ENCODE measurements at regions not wholly inside any gene's neighbourhood (a gene's known extent, or its start where the extent isn't known, plus 50 kb on each side); places are given as distances from the start of the nearest gene placed in this dataset.

DNA sequence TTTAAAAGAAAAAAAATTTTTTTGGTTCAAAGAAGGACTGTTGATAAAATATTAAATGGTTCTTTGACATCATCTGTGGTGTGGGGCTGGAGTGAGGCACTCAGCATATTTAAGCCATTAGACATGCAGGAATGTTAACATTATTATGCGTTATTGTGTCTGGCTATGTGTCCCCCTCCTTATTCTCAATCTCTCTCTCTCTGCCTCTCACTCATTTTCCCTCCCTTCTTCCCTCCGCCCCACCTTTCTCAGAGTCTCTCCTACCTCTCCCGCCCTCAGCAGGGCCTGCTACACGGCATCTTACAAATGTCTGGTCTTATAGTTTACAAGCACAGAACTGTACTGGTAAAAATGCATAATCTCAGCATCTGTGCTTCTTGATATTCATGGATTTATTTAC lies 287.8 kb upstream of the TMEM161B start (continued):
- no peak for TF ChIP-seq GLIS3 (CRISPR knock-in tag; IDR thresholded peaks at IDR 0.05)
- TF ChIP-seq, protein P1, sequence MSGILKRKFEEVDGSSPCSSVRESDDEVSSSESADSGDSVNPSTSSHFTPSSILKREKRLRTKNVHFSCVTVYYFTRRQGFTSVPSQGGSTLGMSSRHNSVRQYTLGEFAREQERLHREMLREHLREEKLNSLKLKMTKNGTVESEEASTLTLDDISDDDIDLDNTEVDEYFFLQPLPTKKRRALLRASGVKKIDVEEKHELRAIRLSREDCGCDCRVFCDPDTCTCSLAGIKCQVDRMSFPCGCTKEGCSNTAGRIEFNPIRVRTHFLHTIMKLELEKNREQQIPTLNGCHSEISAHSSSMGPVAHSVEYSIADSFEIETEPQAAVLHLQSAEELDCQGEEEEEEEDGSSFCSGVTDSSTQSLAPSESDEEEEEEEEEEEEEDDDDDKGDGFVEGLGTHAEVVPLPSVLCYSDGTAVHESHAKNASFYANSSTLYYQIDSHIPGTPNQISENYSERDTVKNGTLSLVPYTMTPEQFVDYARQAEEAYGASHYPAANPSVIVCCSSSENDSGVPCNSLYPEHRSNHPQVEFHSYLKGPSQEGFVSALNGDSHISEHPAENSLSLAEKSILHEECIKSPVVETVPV (CRISPR knock-in tag; IDR thresholded peaks at IDR 0.05), result no peak
- TF ChIP-seq ZNF8 (CRISPR knock-in tag; IDR thresholded peaks at IDR 0.05), result no peak
- TF ChIP-seq ZFP3 (CRISPR knock-in tag; IDR thresholded peaks at IDR 0.05), result no peak
- TF ChIP-seq ESRRG (CRISPR knock-in tag; IDR thresholded peaks at IDR 0.05), result no peak
- TF ChIP-seq, protein P2, sequence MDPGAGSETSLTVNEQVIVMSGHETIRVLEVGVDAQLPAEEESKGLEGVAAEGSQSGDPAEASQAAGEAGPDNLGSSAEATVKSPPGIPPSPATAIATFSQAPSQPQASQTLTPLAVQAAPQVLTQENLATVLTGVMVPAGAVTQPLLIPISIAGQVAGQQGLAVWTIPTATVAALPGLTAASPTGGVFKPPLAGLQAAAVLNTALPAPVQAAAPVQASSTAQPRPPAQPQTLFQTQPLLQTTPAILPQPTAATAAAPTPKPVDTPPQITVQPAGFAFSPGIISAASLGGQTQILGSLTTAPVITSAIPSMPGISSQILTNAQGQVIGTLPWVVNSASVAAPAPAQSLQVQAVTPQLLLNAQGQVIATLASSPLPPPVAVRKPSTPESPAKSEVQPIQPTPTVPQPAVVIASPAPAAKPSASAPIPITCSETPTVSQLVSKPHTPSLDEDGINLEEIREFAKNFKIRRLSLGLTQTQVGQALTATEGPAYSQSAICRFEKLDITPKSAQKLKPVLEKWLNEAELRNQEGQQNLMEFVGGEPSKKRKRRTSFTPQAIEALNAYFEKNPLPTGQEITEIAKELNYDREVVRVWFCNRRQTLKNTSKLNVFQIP (CRISPR knock-in tag; IDR thresholded peaks at IDR 0.05; ENCODE audit: borderline replicate concordance, low read depth), result no peak

DNA sequence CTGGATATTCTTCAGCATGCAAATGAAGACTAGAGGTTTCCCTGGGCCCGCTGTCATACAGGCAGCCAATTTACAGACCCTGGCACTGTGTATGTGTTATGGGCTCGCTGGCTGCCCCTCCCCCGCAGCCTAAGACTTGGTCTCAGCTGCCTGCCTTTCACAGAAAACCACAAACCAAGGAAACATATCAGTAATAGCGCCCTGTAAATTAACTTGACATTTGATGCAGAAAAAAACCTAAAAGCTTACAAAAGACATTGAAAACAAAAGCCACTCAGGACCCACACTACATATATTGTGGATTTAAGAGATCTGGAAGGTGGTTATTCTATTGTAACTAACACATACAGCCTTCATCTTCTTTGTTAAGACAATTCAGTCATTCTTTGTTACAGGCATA lies 287.0 kb upstream of the TMEM161B start:
- no peak for ATAC-seq

DNA sequence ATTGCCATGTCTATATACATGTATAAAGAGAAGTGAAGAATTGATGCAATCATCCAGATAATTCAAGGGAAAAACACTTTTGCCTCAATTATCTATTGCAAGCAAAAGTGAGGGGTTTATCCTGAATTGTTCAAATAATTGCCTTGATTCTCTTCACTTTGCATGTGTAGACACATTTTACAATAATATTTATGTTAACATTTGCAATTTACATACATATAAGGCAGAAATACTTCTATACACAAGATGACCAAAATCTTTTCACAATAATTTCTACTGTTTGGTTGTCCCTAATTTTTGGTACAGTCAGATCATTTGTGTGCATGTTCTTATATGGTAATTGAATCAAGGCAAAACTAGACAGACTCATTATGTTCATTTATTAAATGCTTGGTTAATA lies 285.3 kb upstream of the TMEM161B start:
- ATAC-seq, result no peak
- TF ChIP-seq ESRRG (CRISPR knock-in tag; IDR thresholded peaks at IDR 0.05) (no peak), ZFP3 (CRISPR knock-in tag; IDR thresholded peaks at IDR 0.05) (no peak), ZNF70 (CRISPR knock-in tag; IDR thresholded peaks at IDR 0.05) (no peak), TCF4 (CRISPR knock-in tag; IDR thresholded peaks at IDR 0.05; ENCODE audit: borderline replicate concordance) (no peak), OSR1 (CRISPR knock-in tag; IDR thresholded peaks at IDR 0.05) (no peak), ZFP30 (CRISPR knock-in tag; IDR thresholded peaks at IDR 0.05) (no peak)
- TF ChIP-seq, protein P3, sequence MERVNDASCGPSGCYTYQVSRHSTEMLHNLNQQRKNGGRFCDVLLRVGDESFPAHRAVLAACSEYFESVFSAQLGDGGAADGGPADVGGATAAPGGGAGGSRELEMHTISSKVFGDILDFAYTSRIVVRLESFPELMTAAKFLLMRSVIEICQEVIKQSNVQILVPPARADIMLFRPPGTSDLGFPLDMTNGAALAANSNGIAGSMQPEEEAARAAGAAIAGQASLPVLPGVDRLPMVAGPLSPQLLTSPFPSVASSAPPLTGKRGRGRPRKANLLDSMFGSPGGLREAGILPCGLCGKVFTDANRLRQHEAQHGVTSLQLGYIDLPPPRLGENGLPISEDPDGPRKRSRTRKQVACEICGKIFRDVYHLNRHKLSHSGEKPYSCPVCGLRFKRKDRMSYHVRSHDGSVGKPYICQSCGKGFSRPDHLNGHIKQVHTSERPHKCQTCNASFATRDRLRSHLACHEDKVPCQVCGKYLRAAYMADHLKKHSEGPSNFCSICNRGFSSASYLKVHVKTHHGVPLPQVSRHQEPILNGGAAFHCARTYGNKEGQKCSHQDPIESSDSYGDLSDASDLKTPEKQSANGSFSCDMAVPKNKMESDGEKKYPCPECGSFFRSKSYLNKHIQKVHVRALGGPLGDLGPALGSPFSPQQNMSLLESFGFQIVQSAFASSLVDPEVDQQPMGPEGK (CRISPR knock-in tag; IDR thresholded peaks at IDR 0.05; ENCODE audit: borderline replicate concordance), result no peak

More for the DNA sequence above, 287.0 kb upstream of the TMEM161B start:
- TF ChIP-seq, protein P1 (CRISPR knock-in tag; IDR thresholded peaks at IDR 0.05), result no peak
- TF ChIP-seq ESRRG (CRISPR knock-in tag; IDR thresholded peaks at IDR 0.05) (no peak), ISL1 (CRISPR knock-in tag; IDR thresholded peaks at IDR 0.05) (no peak), ZNF8 (CRISPR knock-in tag; IDR thresholded peaks at IDR 0.05) (no peak), ZNF70 (CRISPR knock-in tag; IDR thresholded peaks at IDR 0.05) (no peak), ZFP3 (CRISPR knock-in tag; IDR thresholded peaks at IDR 0.05) (no peak)

DNA sequence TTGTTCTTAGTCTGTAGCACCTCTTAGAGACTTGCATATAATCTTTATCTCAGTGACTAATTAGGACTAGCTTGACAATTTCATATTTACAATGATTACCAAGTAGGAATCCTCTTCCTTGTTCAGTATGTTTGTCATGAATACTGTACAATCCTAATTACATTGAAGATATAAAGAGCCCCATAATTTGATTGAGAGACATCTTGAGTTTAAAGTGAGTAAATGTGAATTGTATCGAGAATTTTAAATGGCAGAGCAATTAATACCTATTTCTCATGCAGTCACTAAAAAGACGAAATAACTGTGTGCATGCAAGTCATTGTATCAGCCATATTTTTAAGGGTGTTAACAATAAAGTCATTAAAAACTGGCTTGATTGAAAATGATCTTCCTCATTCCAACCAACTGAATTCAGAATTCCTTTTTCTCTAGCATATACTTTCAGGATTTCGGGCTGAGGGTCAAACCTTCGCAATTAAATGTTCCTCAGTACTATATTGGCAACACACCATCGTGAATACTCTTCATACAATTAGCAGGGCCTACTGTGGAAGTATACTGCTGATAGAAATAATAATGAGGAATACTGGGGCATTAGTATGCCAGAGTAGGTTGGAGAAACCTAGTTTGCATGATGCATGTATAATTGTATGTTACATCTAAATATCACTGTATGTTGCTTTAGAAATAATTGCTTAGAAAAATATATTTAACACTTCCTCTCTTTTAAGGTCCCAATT lies 284.7 kb upstream of the TMEM161B start:
- ATAC-seq, result no peak
- TF ChIP-seq CSDC2 (CRISPR knock-in tag; IDR thresholded peaks at IDR 0.05), result no peak
- TF ChIP-seq OSR1 (CRISPR knock-in tag; IDR thresholded peaks at IDR 0.05), result no peak
- TF ChIP-seq ZC3H10 (CRISPR knock-in tag; IDR thresholded peaks at IDR 0.05), result no peak
- TF ChIP-seq, protein P3 (CRISPR knock-in tag; IDR thresholded peaks at IDR 0.05; ENCODE audit: borderline replicate concordance), result no peak
- TF ChIP-seq ISL1 (CRISPR knock-in tag; IDR thresholded peaks at IDR 0.05), result no peak
- TF ChIP-seq ARNTL (CRISPR knock-in tag; IDR thresholded peaks at IDR 0.05; ENCODE audit: borderline replicate concordance, low read depth), result no peak
- TF ChIP-seq ESRRG (CRISPR knock-in tag; IDR thresholded peaks at IDR 0.05), result no peak

DNA sequence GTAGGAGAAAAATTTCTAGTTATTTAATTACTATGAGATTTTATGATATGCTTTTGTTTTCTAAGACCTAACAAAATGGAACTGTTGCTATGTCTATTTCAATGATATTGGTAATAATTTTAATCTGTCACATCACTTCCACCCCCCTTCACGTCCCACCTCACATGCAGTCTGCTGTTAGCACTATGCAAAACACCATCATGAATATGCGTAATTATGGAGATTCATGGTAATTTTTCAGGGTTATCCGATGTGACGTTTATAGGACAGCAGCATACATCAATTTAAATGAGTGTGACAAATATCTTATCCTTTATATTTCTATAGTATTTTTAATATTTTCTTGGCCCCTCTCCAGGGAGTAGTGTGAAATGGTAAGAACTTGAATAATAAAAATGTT lies 283.8 kb upstream of the TMEM161B start:
- TF ChIP-seq, protein P4, sequence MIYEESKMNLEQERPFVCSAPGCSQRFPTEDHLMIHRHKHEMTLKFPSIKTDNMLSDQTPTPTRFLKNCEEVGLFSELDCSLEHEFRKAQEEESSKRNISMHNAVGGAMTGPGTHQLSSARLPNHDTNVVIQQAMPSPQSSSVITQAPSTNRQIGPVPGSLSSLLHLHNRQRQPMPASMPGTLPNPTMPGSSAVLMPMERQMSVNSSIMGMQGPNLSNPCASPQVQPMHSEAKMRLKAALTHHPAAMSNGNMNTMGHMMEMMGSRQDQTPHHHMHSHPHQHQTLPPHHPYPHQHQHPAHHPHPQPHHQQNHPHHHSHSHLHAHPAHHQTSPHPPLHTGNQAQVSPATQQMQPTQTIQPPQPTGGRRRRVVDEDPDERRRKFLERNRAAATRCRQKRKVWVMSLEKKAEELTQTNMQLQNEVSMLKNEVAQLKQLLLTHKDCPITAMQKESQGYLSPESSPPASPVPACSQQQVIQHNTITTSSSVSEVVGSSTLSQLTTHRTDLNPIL (CRISPR knock-in tag; IDR thresholded peaks at IDR 0.05; ENCODE audit: low read depth), result no peak
- no peak for TF ChIP-seq ZC3H10 (CRISPR knock-in tag; IDR thresholded peaks at IDR 0.05)
- no peak for ATAC-seq
